ENCODE measurements at regions not wholly inside any gene's neighbourhood (a gene's known extent, or its start where the extent isn't known, plus 50 kb on each side); places are given as distances from the start of the nearest gene placed in this dataset.

DNA sequence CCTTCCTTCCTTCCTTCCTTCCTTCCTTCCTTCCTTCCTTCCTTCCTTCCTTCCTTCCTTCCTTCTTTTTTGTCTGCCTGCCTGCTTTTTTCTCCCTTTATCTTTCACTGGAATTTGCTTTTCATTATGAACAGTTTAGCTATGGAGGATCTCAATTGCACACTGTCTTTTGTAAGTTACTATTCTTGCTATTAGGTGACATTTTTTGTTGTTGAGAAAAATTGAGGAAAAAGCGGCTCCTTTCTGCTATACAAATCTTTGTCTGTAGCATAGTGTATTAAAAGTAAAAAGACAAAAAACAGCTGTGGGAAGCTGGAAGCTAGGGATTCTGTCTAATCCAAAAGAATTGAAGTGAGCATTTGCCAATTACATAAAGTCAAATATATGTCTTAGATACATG lies 448.7 kb downstream of the DCDC2C start:
- ATAC-seq, result no peak

DNA sequence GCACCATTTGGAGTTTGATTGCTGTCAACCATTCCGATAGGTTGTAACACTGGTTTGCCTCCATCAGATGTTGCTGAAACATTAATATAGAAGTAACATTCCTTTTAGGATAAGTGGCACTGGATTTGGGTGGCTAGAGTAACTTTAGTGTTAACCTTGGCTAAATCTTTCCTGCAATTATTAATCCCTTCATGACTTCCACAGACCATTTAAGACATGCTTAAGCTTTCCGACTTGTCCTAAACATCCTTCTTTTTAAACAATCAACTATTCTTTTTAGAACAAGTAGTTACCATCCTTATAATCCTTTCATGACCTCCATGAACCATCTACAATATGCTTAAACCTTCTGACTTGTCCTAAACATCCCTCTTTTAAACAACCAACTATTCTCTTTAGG lies 465.5 kb downstream of the DCDC2C start:
- ATAC-seq, result no peak
- Histone ChIP-seq H4K20me1 (ENCODE audit: insufficient read depth) (no peaks in the 10 kb centered on the region), H3K79me2 (ENCODE audit: insufficient read depth, low read length) (no peaks in the 10 kb centered on the region), H3K27me3 (ENCODE audit: insufficient read depth, low read length) (no peaks in the 10 kb centered on the region), H3K9ac (ENCODE audit: low read length) (no peak overlapping the region), H3K9me2 (ENCODE audit: insufficient read depth) (no peaks in the 10 kb centered on the region), H3K27ac (ENCODE audit: low read depth, low read length) (no peak overlapping the region), H3K4me2 (ENCODE audit: low read length) (no peak overlapping the region), H3K4me3 (replicated peaks in 1 of 2; ENCODE audit: low read depth in 1 of 2, low read length in 2 of 2) (no peak overlapping the region), H3K9me3 (ENCODE audit: control insufficient read depth in 1 of 2, insufficient read depth in 1 of 2, low read depth in 1 of 2, low read length in 2 of 2) (no peaks in the 10 kb centered on the region; a peak in 1 of 4 replicates), H3K36me3 (ENCODE audit: control insufficient read depth in 1 of 2, insufficient read depth in 2 of 2, low read length in 2 of 2) (no peaks in the 10 kb centered on the region), H3K4me1 (ENCODE audit: control insufficient read depth in 1 of 2, insufficient read depth in 2 of 2, low read length in 2 of 2) (no peaks in the 10 kb centered on the region), H2AFZ (ENCODE audit: low read depth, low read length, poor library complexity, severe bottlenecking) (no peak overlapping the region)
- intact Hi-C loops (cut with micrococcal nuclease), result no loop called here
- RAD21 ChIA-PET (ENCODE audit: low non-redundant PET in 1 of 2, low total read pairs in 2 of 2, uncharacterized antibody in 2 of 2, unreplicated experiment in 2 of 2), result no interaction called here
- BruUV-seq (replicated peaks), result no TSS peak
- POLR2A ChIA-PET, result no interaction called here
- DNase-seq (ENCODE audit: low read depth, low spot score), result no peak
- CTCF ChIA-PET, result no interaction called here
- no peak for TF ChIP-seq SP1 (IDR thresholded peaks at IDR 0.05; ENCODE audit: low read depth)
- TF ChIP-seq POLR2A (IDR thresholded peaks at IDR 0.05; ENCODE audit: borderline replicate concordance, extremely low read depth, insufficient read depth, insufficient read length), result no peak
- TF ChIP-seq, protein P1, sequence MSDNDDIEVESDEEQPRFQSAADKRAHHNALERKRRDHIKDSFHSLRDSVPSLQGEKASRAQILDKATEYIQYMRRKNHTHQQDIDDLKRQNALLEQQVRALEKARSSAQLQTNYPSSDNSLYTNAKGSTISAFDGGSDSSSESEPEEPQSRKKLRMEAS (IDR thresholded peaks at IDR 0.05), result no peak
- no peak for TF ChIP-seq RAD21 (IDR thresholded peaks at IDR 0.05; ENCODE audit: low read depth)
- no peak for TF ChIP-seq SRF (IDR thresholded peaks at IDR 0.05; ENCODE audit: low read depth)
- TF ChIP-seq ELF1 (IDR thresholded peaks at IDR 0.05; ENCODE audit: borderline replicate concordance, low read depth), result no peak
- TF ChIP-seq EGR1 (IDR thresholded peaks at IDR 0.05; ENCODE audit: low read depth), result no peak
- no peak for TF ChIP-seq SIN3A (IDR thresholded peaks at IDR 0.05; ENCODE audit: low read depth)
- no peak for TF ChIP-seq POLR2AphosphoS5 (IDR thresholded peaks at IDR 0.05; ENCODE audit: low read depth, low read length)
- TF ChIP-seq CBX3 (IDR thresholded peaks at IDR 0.05; ENCODE audit: low read depth), result no peak
- TF ChIP-seq, protein P2, sequence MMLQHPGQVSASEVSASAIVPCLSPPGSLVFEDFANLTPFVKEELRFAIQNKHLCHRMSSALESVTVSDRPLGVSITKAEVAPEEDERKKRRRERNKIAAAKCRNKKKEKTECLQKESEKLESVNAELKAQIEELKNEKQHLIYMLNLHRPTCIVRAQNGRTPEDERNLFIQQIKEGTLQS (IDR thresholded peaks at IDR 0.05), result no peak
- no peak for TF ChIP-seq TCF7L2 (IDR thresholded peaks at IDR 0.05; ENCODE audit: borderline replicate concordance, extremely low read depth, insufficient read depth, insufficient read length)
- no peak for TF ChIP-seq EZH2phosphoT487 (IDR thresholded peaks at IDR 0.05; ENCODE audit: borderline replicate concordance)
- TF ChIP-seq JUND (IDR thresholded peaks at IDR 0.05), result no peak
- TF ChIP-seq, protein P3, sequence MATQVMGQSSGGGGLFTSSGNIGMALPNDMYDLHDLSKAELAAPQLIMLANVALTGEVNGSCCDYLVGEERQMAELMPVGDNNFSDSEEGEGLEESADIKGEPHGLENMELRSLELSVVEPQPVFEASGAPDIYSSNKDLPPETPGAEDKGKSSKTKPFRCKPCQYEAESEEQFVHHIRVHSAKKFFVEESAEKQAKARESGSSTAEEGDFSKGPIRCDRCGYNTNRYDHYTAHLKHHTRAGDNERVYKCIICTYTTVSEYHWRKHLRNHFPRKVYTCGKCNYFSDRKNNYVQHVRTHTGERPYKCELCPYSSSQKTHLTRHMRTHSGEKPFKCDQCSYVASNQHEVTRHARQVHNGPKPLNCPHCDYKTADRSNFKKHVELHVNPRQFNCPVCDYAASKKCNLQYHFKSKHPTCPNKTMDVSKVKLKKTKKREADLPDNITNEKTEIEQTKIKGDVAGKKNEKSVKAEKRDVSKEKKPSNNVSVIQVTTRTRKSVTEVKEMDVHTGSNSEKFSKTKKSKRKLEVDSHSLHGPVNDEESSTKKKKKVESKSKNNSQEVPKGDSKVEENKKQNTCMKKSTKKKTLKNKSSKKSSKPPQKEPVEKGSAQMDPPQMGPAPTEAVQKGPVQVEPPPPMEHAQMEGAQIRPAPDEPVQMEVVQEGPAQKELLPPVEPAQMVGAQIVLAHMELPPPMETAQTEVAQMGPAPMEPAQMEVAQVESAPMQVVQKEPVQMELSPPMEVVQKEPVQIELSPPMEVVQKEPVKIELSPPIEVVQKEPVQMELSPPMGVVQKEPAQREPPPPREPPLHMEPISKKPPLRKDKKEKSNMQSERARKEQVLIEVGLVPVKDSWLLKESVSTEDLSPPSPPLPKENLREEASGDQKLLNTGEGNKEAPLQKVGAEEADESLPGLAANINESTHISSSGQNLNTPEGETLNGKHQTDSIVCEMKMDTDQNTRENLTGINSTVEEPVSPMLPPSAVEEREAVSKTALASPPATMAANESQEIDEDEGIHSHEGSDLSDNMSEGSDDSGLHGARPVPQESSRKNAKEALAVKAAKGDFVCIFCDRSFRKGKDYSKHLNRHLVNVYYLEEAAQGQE (IDR thresholded peaks at IDR 0.05; ENCODE audit: low read depth), result no peak

More for the DNA sequence above, 448.7 kb downstream of the DCDC2C start:
- no peak for DNase-seq (ENCODE audit: low read depth, low spot score)
- no peak overlapping the region for H3K4me3 ChIP-seq (replicated peaks in 1 of 2; ENCODE audit: low read depth in 1 of 2, low read length in 2 of 2)
- H3K9me2 ChIP-seq (ENCODE audit: insufficient read depth), result no peaks in the 10 kb centered on the region
- no peak overlapping the region for H2AFZ ChIP-seq (ENCODE audit: low read depth, low read length, poor library complexity, severe bottlenecking)
- POLR2A ChIA-PET, result no interaction called here
- no peaks in the 10 kb centered on the region for H3K79me2 ChIP-seq (ENCODE audit: insufficient read depth, low read length)
- H3K27me3 ChIP-seq (ENCODE audit: insufficient read depth, low read length), result no peaks in the 10 kb centered on the region
- CTCF ChIA-PET, result no interaction called here
- H3K36me3 ChIP-seq (ENCODE audit: control insufficient read depth in 1 of 2, insufficient read depth in 2 of 2, low read length in 2 of 2), result no peaks in the 10 kb centered on the region
- H4K20me1 ChIP-seq (ENCODE audit: insufficient read depth), result no peaks in the 10 kb centered on the region
- TF ChIP-seq, protein P4, sequence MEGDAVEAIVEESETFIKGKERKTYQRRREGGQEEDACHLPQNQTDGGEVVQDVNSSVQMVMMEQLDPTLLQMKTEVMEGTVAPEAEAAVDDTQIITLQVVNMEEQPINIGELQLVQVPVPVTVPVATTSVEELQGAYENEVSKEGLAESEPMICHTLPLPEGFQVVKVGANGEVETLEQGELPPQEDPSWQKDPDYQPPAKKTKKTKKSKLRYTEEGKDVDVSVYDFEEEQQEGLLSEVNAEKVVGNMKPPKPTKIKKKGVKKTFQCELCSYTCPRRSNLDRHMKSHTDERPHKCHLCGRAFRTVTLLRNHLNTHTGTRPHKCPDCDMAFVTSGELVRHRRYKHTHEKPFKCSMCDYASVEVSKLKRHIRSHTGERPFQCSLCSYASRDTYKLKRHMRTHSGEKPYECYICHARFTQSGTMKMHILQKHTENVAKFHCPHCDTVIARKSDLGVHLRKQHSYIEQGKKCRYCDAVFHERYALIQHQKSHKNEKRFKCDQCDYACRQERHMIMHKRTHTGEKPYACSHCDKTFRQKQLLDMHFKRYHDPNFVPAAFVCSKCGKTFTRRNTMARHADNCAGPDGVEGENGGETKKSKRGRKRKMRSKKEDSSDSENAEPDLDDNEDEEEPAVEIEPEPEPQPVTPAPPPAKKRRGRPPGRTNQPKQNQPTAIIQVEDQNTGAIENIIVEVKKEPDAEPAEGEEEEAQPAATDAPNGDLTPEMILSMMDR (IDR thresholded peaks at IDR 0.05 in 2 of 3, conservative IDR thresholded peaks at IDR 0.05 in 1 of 3; ENCODE audit: borderline replicate concordance in 1 of 3, insufficient read depth in 1 of 3, low read depth in 2 of 3, low read length in 2 of 3), result no peak
- no peak overlapping the region for H3K4me2 ChIP-seq (ENCODE audit: low read length)
- H3K9ac ChIP-seq (ENCODE audit: low read length), result no peak overlapping the region
- RAD21 ChIA-PET (ENCODE audit: low non-redundant PET in 1 of 2, low total read pairs in 2 of 2, uncharacterized antibody in 2 of 2, unreplicated experiment in 2 of 2), result no interaction called here
- H3K4me1 ChIP-seq (ENCODE audit: control insufficient read depth in 1 of 2, insufficient read depth in 2 of 2, low read length in 2 of 2), result no peaks in the 10 kb centered on the region
- BruUV-seq (replicated peaks), result no TSS peak
- no peak overlapping the region for H3K27ac ChIP-seq (ENCODE audit: low read depth, low read length)
- H3K9me3 ChIP-seq (ENCODE audit: control insufficient read depth in 1 of 2, insufficient read depth in 1 of 2, low read depth in 1 of 2, low read length in 2 of 2), result peaks cover 11 to 15% of the 10 kb centered on the region in 2 experiments; a peak in 2 of 4 replicates
- intact Hi-C loops (cut with micrococcal nuclease), result no loop called here
